Type B pancreatic cell (in vitro differentiated cells): ENCODE measurements at regions not wholly inside any gene's neighbourhood (a gene's known extent, or its start where the extent isn't known, plus 50 kb on each side); places are given as distances from the start of the nearest gene placed in this dataset.

ENCODE experiments used
- DNase-seq: peaks from one replicate; pipeline ENCODE4 v3.0.0; 2021; ENCODE audit warnings: mixed read lengths; ENCODE audit not compliant: unreplicated experiment; ENCODE audit errors: extremely low spot score
- H3K27ac Mint-ChIP-seq: 2 replicates; pipeline ENCODE4 v1.8.0; 2021; ENCODE audit warnings: mild to moderate bottlenecking, mixed read lengths
- H3K27me3 Mint-ChIP-seq: 2 replicates; pipeline ENCODE4 v1.8.0; 2021; ENCODE audit warnings: mixed read lengths
- H3K36me3 Mint-ChIP-seq: 2 replicates; pipeline ENCODE4 v1.8.0; 2021; ENCODE audit warnings: mixed read lengths
- H3K4me1 Mint-ChIP-seq: one replicate; pipeline ENCODE4 v1.8.0; 2021; ENCODE audit warnings: mixed read lengths; ENCODE audit not compliant: unreplicated experiment
- H3K4me3 Mint-ChIP-seq: 2 replicates; pipeline ENCODE4 v1.8.0; 2021; ENCODE audit warnings: mild to moderate bottlenecking, mixed read lengths
- H3K9me3 Mint-ChIP-seq: 2 replicates; pipeline ENCODE4 v1.8.0; 2021; ENCODE audit warnings: mixed read lengths
- TF ChIP-seq, protein P1 (sequence below): fragments of 200-600 bp; sonication (generic); conservative IDR thresholded peaks from 2 replicates; pipeline ENCODE4 v1.5.0; 2021; ENCODE audit warnings: antibody characterized with exemption, mild to moderate bottlenecking

DNA sequence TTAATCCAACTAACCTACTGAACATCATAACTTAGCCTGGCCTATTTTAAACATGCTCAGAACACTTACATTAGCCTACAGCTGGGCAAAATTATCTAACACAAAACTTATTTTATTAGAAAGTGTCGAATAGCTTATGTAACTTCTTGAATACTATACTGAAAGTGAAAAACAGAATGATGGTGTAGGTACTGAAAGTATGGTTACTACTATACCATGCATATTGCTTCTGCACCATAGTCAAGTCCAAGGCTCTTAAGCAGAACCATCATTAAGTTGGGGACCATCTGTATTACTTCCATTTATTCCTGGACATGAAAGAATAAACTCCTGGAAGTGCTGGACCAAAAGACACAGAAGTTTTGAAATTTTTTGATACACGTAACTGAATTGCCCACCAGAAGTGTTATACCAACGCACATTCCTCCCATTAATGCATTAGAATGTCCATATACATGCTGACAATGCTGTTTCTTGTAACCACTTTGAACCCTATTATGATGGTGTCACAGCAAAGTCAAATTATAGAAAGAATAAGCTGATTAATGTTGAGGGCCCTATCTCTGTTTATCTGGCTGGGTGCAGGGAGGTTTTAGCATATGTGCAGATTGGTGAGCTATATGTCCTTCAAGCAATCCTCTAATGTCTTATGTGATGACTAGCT lies 375.7 kb downstream of the ACTL7B start:
- no peaks in the 10 kb centered on the region for H3K36me3 Mint-ChIP-seq
- H3K4me1 Mint-ChIP-seq, result peaks cover 9% of the 10 kb centered on the region
- TF ChIP-seq, protein P1, sequence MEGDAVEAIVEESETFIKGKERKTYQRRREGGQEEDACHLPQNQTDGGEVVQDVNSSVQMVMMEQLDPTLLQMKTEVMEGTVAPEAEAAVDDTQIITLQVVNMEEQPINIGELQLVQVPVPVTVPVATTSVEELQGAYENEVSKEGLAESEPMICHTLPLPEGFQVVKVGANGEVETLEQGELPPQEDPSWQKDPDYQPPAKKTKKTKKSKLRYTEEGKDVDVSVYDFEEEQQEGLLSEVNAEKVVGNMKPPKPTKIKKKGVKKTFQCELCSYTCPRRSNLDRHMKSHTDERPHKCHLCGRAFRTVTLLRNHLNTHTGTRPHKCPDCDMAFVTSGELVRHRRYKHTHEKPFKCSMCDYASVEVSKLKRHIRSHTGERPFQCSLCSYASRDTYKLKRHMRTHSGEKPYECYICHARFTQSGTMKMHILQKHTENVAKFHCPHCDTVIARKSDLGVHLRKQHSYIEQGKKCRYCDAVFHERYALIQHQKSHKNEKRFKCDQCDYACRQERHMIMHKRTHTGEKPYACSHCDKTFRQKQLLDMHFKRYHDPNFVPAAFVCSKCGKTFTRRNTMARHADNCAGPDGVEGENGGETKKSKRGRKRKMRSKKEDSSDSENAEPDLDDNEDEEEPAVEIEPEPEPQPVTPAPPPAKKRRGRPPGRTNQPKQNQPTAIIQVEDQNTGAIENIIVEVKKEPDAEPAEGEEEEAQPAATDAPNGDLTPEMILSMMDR, result no peak
- no peak for DNase-seq
- peaks cover 4% of the 10 kb centered on the region for H3K27me3 Mint-ChIP-seq
- H3K27ac Mint-ChIP-seq, result no peak overlapping the region
- H3K4me3 Mint-ChIP-seq, result no peak overlapping the region
- H3K9me3 Mint-ChIP-seq, result no peaks in the 10 kb centered on the region

DNA sequence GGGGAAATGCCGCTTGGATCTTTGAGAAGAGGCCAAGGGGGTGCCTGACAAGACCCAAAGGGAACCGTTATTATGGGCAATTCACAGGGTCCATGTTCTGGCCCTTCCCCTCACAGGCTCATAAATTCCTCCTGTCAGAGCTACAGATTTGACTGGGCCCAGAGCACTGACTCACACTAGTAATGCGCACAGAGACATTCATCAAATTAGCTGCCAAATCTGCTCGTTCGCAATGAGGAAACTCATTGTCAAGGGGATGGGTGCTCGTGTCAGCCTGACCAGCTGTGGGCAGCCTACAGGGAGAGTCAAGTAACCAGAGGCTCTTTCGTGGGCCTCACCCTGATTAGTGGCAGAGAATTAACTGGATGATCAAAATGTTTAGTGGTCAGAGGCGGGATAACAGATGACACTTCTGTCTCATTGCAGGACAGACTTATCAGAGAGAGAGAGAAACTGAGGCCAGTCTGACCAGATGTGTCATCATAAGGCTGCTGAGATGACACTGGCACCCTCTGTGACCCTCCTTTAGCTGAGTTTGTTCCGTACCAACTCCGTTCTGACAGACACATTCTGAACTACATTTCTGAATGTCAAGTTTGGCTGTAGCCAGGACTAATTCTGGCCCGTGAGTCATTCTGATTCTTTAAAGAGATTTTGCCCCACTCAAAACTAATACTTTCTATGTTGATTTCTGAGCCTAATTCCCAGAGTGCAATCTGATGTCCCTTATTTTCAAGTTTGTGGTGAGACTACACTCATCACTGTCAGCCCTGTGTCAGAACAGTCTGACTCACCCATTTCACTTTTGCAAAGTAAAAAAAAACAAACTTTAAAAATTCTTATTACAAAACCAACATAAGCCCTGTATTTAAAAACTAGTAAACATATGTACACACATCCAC lies 377.1 kb downstream of the ACTL7B start:
- peaks cover 7% of the 10 kb centered on the region for H3K27me3 Mint-ChIP-seq
- DNase-seq, result no peak
- TF ChIP-seq, protein P1, result peak; percentile 16
- peaks cover 15% of the 10 kb centered on the region for H3K4me1 Mint-ChIP-seq
- H3K27ac Mint-ChIP-seq, result peak overlapping the region; percentile 99
- no peaks in the 10 kb centered on the region for H3K9me3 Mint-ChIP-seq
- no peaks in the 10 kb centered on the region for H3K36me3 Mint-ChIP-seq
- peak overlapping the region; percentile 73 for H3K4me3 Mint-ChIP-seq

DNA sequence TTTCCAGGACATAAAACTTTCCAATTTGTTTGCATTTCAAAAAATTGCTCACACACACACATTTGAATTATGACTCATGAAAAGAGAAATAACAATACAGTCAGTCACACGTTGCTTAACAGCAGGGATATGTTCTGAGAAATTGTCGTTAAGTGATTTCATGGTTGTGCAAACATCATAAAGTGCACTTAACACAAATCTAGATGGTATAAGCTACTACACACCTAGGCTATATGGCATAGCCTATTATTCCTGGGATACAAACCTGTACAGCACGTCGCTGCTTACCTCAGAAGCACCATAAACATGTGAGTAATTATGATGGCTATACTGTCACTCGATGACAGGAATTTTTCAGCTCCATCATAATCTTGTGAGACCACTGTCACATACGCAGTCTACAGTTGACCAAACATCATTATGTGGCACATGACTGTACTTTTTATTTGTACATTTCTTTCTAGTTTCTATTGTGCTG lies 378.2 kb downstream of the ACTL7B start:
- H3K36me3 Mint-ChIP-seq, result no peaks in the 10 kb centered on the region
- H3K4me1 Mint-ChIP-seq, result peaks cover 24% of the 10 kb centered on the region
- TF ChIP-seq, protein P1, result no peak
- DNase-seq, result no peak
- peaks cover 7% of the 10 kb centered on the region for H3K27me3 Mint-ChIP-seq
- peak overlapping the region; percentile 99 for H3K27ac Mint-ChIP-seq
- H3K4me3 Mint-ChIP-seq, result no peak overlapping the region
- H3K9me3 Mint-ChIP-seq, result no peaks in the 10 kb centered on the region

DNA sequence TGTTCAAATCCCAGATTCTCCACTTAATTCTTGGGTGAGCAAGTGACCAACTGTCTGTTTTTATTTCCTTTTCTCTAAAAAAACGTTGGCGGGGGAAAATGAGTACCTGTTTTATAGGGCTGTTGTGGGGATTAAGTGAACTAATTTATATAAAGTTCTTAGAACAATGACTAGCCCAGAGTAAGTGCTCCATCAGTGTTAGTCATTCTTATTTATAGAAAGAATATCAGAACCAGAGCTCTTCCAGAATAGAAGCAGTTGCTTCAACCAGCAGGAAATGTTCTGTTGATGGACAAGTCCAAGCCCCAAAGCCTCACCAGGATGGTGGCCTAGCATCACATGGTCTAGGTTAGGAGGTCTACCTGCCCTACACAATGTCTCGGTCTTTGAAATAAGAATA lies 379.2 kb downstream of the ACTL7B start:
- Mint-ChIP-seq H3K27me3 (peaks cover 7% of the 10 kb centered on the region), H3K9me3 (no peaks in the 10 kb centered on the region), H3K27ac (no peak overlapping the region), H3K4me1 (peaks cover 24% of the 10 kb centered on the region), H3K4me3 (no peak overlapping the region), H3K36me3 (no peaks in the 10 kb centered on the region)
- TF ChIP-seq, protein P1, result no peak
- no peak for DNase-seq

DNA sequence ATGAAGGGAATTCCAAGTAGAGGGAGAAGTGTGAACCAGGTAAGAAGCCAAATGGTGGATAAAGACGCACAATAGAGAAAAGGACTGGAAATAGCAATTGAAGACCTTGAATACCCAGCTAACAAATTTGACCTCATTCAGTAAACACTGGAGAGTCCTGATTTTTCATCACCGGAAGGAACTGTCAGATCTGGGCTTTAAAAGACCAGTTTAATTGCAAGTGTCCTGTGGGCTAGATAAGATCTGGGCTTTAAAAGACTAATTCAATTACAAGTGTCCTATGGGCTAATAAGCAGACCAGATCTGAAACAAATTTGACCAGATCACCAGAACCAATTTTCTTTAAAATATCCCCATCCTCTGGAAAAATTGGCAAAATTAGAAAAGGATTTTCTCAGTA lies 380.0 kb downstream of the ACTL7B start:
- Mint-ChIP-seq H3K4me3 (no peak overlapping the region), H3K9me3 (no peaks in the 10 kb centered on the region), H3K27ac (no peak overlapping the region), H3K27me3 (peaks cover 7% of the 10 kb centered on the region), H3K4me1 (peaks cover 24% of the 10 kb centered on the region), H3K36me3 (no peaks in the 10 kb centered on the region)
- TF ChIP-seq, protein P1, result no peak
- no peak for DNase-seq
